Ishikawa (cell line): ENCODE measurements at regions not wholly inside any gene's neighbourhood (a gene's known extent, or its start where the extent isn't known, plus 50 kb on each side); places are given as distances from the start of the nearest gene placed in this dataset.

Source experiments
- CEBPB ChIP-seq: IDR thresholded peaks from 2 replicates; pipeline ENCODE4 v1.6.1; 2012
- CREB1 ChIP-seq: IDR thresholded peaks from 2 replicates; pipeline ENCODE4 v1.6.1; 2012; ENCODE audit warnings: low read depth
- EGR1 ChIP-seq: IDR thresholded peaks from 2 replicates; pipeline ENCODE4 v1.6.1; 2012
- EP300 ChIP-seq: IDR thresholded peaks from 2 replicates; pipeline ENCODE4 v1.6.1; 2012; ENCODE audit warnings: borderline replicate concordance
- FOXM1 ChIP-seq: IDR thresholded peaks from 2 replicates; pipeline ENCODE4 v1.6.1; 2012; ENCODE audit warnings: low read depth, borderline replicate concordance
- MAX ChIP-seq: IDR thresholded peaks from 2 replicates; pipeline ENCODE4 v1.6.1; 2012
- NFIC ChIP-seq: IDR thresholded peaks from 2 replicates; pipeline ENCODE4 v1.6.1; 2012
- RAD21 ChIP-seq: IDR thresholded peaks from 2 replicates; pipeline ENCODE4 v1.6.1; 2012; ENCODE audit warnings: low read depth
- TAF1 ChIP-seq: IDR thresholded peaks from 2 replicates; pipeline ENCODE4 v1.6.1; 2012; ENCODE audit warnings: low read depth, mild to moderate bottlenecking
- TEAD4 ChIP-seq: IDR thresholded peaks from 2 replicates; pipeline ENCODE4 v1.6.1; 2012
- YY1 ChIP-seq: IDR thresholded peaks from 2 replicates; pipeline ENCODE4 v1.6.1; 2012; ENCODE audit warnings: low read depth

- no peak for TF ChIP-seq EP300
- TF ChIP-seq RAD21, result no peak
- TF ChIP-seq EGR1, result no peak
- no peak for TF ChIP-seq FOXM1
- TF ChIP-seq CREB1, result no peak
- TF ChIP-seq YY1, result no peak
- no peak for TF ChIP-seq CEBPB
- no peak for TF ChIP-seq MAX
- TF ChIP-seq NFIC, result no peak
- no peak for TF ChIP-seq TAF1
- no peak for TF ChIP-seq TEAD4
These were observed 196.7 kb downstream of the FOXO1 start for GRCh38 chr13:40469581-40470310.
